CD4-positive, alpha-beta T cell treated with Interleukin-15 for 4 hours (primary cell): ENCODE measurements at regions not wholly inside any gene's neighbourhood (a gene's known extent, or its start where the extent isn't known, plus 50 kb on each side); places are given as distances from the start of the nearest gene placed in this dataset.

Source experiments
- DNase-seq: peaks from one replicate; pipeline ENCODE4 v3.0.0-alpha.2; 2020; ENCODE audit warnings: low spot score

DNA sequence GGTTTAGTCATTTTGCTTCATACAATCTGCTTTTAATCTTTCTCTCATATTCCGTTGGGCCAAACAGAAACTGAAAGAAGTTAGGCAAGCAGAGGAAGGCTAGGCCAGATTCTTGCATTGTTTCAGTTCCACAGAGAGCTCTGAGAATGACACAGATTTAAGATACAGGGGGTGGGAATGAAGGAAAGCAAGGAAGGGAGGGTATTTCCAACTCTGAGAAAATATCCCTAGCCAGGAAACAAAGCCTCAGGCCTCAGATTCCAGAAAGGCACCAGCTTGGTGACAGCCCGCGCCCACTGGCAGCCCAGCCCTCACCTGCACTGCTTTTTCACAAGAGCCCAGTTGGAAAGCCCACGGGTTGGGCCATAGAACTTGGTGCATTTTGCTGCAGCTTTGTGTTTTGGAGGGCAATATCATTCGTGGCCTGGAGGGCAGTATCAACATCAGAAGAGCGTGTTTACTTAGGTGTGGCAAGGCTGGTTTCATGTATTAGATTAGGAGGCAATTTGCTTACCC lies 63.5 kb downstream of the ENC1 start:
- DNase-seq: peak; percentile 26

DNA sequence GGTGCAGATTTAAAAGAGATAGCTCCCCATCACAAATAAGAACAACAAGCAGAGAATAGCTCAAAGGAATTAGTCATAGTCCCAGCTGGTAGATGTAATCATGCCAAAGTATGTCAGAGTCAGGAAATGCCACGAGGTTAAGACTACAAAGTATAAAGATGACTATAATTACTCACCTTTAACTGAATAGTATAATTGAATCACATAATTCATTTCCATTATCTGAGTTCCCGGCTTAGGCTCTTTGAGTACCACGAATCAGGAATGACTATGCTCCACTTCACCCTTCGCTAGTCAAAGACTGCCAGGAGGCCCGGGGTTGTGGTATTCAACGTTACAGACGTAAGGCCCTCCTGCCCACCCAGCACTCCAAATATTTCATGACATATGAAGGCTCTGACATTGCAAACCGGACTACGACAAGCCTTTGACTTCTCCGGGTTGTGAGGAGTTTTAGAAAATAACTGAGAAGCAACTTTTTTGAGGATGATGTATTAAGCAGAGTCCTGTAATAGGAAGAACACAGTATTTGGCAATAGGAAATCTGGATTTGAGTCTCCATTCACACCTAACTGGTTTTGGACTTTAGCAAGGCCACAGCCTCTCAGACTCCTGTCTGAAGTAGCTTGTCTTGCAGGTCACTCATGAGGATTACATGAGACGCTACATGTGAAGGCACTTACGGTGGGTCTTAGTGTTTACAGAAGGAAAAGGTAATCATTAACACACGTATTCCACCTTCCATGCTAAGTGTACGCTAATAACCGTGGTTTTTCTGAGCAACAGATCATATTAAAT lies 64.6 kb downstream of the ENC1 start:
- DNase-seq: peak; percentile 33

DNA sequence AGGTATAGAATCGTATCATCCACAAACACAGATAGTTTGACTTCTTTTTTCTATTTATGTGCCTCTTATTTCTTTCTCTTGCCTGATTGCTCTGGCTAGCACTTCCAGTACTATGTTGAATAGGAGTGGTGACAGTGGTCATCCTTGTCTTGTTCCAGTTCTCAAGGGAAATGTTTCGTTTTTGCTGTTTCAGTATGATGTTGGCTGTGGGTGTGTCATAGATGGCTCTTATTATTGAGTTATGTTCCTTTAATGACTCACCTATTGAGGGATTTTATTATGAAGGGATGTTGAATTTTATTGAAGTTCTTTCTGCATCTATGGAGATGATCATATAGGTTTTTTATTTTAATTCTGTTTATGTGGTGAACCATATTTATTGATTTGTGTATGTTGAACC lies 70.3 kb downstream of the ENC1 start:
- no peak for DNase-seq

DNA sequence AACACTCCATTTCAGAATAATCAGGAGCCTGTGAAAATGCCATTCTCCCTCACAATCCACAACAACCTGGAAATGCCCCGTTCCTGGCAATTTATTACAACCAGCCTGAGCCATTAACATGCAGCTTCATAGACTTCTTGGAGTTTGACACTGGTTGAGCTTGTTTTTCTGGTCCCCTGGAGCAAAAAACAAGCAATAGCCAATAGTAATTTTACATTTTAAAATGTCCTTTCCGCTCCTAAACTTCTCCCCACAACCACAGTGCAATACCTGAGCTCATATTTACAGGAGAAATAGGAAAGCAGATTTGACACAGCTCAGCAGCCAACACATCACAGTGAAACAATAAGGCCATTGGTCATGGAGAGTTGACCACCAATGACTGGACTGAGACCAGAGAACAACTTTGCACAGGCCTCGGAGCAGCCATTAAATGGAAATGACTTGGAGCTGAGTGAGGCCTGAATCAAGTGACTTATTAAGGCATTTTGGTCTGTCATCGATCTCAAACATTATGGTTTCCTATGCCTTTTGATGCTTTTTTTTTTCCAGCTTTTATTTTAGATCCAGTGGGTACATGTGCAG lies 73.0 kb downstream of the ENC1 start:
- DNase-seq: no peak

DNA sequence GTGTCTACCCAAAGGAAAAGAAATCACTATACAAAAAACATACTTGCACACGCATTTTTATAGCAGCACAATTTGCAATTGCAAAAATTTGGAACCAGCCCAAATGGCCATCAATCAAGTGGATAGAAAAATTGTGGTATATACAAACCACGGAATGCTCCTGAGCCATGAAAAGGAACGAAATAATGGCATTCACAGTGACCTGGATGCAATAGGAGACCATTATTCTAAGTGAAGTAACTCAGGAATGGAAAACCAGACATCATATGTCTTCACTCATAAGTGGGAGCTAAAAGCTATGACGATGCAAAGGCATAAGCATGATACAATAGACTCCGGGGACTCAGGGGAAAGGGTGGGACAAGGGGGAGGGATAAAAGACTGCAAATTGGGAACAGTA lies 78.4 kb downstream of the ENC1 start:
- DNase-seq: no peak

DNA sequence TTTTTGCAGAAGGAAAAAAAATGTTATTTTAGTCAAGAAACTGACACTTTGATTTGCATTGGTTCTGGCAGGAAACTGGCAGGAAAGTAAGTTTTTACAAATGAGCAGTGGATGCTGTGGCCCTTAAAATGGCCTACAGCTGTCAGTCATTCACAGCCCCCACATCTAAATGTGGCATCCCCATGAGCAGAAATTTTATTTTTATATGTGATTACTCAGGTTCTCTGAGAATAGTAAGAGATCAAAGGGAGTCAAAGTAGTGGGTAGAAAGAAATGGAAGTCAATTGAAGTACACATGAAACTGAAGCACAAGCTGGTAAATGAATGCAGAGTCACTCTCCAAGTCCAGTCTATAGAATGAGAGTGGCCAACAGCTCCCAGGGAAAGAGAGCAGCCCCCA lies 80.3 kb downstream of the ENC1 start:
- DNase-seq: no peak

DNA sequence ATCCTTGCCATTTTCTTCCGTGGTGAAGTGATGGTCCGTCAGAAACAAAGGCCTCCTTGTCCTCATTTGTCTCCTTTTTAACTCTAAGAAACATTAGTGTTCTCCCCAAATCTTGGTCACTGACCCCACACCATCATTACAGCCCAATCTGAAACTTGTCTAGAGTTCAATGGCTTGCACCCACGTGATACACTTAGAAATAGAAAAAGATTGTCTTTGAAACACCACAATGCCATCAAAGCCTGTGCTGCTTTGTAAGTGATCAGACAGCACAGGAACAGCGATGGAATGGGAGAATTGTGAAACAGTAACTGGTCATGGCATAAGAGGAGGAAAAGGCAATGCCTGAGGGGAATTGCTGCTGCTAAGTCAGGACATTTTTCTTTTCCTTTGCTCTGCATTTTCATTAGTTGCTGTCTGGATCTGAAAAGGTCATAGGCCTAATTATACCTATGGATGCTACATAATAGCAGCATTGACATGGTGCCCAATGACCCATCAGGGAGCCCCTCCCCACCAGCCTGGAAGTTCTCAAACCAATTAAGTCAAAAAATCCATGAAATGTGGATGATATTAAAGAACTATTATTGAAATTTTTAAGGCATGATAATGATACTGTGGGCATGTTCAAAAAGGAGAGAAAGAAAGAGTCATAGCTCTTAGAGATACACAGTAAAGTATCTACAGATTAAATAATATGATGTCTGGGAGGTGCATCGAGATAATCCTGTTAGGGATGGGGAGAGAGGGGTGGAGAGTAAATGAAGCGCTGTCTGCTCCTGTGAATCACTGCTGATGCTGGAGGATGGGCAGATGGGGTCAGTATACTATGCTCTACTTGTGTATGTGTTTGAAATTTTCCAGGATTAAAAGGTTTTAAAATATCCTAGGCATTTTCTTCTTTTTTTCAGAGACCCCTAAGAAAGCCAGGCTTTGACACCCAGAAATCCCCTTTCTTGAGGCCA lies 83.6 kb downstream of the ENC1 start:
- DNase-seq: no peak

DNA sequence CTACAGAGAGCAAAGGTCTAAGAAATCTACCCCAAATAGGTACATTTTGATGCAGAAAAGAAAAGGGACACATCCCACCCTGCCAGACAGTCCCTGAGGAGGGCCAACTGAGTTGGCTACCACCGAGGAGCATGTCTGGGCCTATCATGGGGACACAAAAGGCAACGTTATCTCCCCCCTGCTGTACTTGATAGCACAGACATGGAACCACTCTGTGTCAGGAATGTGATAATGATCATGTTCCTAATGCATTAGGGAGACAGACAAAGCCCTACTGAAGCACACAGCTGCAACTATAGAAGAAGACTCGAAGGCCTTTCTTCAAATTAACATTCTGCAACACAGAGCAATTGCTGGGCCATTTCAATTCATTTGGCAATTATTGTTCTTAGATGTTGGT lies 84.5 kb downstream of the ENC1 start:
- DNase-seq: no peak

DNA sequence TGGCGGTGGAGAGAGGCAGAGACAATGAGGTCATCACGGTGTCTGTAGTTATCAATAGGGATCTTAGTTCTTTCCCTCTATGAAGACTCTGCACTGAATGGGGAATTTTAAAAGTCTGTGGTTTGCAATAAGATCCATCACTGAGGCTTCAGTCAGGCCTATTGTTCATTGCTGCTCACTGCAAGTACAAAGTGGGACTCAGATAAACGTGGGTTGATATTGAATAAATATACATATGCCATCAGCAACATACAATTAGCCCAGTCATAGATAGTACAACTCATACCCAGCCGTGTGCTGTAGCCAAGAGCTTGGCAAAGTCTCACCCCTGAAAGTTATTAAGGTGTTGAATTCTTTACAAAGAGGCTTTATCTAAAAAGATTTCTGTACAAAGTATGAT lies 88.4 kb downstream of the ENC1 start:
- DNase-seq: no peak

DNA sequence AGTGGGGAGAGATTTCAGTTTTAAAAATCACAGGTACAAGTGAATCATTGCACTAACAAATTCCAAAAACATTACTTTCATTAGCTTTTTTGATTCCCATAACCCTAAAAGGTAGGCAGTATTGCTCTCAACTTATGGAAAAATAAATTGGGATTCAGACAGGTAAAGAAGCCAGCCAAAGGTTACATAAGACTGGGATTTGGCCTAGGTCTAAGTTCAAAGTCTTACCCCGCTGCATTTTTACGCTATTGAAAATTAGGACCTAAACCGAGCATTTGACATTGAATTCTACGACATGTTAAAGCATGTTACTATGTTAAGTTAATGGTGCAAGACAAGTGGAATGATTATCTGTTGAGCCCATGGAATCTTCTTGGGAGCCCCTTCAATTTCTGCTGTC lies 89.6 kb downstream of the ENC1 start:
- DNase-seq: no peak

DNA sequence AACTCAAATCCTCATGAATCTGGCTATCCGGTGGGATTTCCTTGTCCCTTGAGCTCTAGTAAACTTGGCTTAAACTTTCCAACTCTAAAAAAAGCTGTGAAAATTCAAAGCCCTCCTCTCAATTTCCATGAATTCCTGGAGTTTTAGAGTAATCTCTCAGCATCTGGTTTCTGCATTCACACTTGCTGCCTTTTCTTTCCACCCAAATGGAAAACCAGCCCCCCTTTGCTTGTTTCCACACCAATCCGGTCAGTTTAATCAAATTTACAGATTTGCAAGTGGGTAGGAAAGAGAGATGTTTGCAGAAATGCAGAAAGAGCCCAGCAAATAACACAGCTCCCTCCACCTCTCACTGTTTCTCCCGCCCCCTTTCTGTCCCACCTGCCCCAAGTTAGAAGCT lies 91.1 kb downstream of the ENC1 start:
- no peak for DNase-seq

DNA sequence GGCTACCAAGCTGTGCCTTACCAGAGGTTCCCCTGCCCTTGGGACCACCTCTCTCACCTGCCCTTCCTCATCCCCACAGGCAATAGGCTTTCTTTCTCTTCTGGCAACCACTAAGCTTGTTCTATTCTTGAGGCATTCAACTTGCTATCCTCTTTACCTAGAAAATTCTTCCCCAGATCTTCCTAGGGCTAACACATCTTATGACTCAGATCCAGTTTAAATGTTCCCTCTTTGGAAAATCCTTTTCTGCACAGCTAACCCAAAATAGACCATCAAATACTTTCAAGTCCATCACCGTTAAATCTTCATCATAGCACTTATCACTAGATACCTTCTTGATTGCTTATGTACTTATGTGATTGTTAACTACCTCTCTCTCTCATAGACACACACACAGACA lies 93.7 kb downstream of the ENC1 start:
- no peak for DNase-seq

DNA sequence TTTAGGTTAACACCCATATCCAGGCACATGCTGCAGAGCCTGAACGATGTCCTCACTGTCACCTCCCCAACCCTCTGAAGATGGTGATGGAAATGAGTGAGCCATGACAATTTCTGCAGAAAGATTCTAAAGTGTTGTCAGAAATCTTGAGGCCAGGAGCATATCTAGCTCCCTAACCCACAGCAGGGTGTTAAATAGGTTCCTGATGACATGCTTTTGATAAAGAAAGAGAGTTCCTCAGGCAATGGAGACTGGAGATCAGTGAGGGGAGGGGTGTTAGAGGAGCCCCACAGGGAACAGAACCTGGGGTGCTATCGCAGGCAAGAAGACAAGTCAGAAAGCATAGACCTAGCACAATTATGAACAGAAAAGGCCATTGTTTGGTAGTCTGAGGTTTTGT lies 95.7 kb downstream of the ENC1 start:
- no peak for DNase-seq

DNA sequence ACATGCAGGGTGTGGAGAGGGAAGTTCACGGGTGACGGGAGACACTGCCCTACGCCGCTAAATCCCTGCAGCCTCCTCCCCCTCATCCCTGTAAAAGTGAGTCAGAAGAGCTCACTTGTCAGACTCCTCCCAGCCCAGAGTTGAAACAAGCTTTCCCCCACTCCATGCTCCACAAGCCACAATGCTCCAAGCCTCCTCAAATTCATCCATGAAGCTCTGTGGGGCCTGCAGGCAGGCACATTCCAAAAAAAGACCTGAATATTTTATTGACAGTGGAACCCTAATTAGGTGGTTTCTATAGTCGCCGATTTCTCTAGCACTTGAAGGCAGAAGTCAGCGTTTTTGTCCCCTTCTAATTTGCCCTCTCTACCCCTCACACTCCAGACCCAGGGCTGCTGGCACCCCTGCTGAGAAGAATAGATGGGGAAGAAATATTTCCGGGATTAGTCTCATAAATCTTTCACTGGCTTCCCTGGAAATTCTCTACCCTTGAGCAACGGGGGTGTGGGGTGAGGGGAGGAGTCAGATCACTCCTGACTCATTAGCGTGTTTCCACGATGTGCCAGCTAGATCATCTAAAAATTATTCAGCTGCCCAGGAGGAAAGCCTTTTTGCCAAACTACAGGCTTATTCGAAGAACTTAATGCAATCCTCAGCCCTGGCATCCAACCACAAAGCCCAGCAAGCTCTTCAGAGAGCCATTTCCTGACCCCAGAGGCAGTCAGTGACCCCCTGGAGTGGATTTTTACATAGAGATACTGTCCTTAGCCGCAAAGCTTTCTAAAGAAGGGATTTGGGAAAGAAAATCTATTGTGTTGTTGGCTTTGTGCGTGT lies 97.1 kb downstream of the ENC1 start:
- DNase-seq: no peak

DNA sequence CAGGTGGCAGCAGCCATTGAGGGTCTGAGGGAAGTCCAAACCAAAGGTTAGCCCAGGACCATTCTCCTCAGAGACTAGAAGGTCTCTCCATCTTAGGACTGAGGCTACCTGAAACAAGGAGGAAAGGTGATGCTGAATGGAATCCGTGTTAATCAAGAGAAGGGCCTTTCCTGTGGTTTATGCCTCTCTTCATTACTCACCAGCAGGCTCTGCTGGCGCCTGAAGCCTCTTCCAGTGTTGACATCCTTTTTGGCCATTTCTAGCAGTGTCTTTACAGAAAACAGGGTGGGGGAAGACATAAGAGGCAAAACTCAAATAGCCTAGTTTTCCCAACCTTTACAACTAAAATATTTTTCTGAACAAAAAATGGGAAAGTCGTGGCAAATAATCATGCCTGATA lies 98.0 kb downstream of the ENC1 start:
- DNase-seq: no peak

DNA sequence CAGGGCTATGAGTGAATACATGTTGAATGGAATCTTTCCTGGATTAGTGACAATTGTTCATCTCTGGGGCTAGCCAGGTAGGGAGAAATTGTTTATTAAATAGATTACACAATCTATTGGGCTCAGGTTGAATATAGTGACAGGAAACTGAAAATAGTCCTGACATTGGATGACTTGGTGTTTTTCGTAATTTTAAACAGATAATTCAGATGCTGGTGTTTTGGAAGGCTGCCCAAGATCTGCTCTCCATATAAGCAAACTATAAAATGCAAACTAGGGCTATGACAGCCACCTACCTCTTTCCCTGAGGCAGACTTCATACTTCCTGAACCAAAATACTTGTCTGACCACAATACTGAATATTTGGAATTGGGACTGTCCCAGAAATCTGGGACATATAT lies 99.1 kb downstream of the ENC1 start:
- no peak for DNase-seq

DNA sequence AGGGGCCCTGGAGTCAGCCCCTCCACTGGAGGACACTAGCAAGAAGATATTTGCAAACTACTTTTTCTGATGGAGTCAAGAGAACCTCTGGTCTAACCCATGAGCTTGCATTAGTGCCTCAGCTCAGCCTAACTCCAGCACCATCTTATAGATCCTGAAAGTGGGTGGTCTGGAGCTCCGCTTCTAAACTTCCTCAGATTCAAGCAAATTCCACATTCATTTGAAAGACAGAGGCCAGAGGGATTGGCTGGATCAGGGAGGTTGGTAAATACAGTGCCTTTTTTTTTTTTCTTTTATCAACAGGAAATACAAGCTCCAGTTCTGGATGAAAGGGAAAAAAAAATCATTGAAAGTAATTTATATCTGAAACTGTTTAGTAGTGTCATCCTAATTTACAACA lies 99.9 kb downstream of the ENC1 start:
- no peak for DNase-seq

DNA sequence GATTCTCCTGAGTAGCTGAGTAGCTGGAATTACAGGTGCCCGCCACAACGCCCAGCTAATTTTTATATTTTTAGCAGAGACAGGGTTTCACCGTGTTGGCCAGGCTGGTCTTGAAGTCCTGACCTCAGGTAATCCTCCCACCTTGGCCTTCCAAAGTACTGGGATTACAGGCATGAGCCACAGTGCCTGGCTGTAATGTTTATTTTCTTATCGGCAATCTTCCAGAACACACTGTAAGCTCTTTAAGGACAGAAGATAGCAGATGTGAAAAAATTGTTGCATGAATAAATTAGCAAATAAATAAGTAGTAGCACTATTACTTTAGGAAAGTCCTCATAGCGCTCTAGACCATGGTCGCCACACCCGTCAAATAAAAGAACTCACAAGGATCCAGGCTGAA lies 100.5 kb downstream of the ENC1 start:
- DNase-seq: no peak

DNA sequence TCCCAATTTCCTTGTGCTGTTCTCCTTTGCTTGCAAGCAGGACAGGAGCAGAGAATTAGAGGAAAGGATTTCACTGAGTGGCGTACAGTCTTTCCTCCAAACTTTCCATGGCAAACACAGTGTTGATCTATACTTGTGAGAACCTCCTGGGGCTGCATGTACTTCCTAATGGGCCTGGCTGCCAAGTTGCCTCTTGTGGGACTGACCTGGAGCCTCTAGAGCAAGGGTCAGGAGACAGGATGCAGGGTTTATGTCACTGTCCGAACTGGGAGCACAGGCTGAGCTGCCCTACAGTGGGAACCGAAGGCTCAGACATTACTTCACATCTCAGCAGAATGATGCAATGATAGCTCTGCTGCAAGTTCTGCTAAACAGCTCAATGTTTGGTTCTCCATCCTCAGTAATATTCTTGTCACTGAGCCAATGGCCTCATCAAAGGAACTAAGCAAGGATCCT lies 102.3 kb downstream of the ENC1 start:
- DNase-seq: no peak

DNA sequence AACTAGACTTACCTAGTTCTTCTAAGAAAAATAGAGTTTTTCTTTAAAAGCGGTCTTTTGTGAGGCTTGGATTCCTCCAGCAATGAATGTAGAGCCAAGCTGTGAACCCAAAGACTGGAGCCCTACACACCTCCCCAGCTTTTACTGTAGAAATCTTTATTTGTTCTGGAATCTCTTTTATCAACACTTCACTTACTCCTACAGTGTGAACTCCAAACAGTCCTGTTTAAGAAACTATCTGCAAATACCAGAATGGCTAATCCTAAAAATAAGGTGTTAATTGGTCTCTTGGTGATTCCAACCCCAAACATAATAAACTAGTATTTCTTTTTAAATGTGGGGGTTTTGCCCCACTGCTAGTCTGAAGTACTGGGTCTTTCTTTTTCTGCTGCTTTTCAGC lies 103.9 kb downstream of the ENC1 start:
- no peak for DNase-seq

DNA sequence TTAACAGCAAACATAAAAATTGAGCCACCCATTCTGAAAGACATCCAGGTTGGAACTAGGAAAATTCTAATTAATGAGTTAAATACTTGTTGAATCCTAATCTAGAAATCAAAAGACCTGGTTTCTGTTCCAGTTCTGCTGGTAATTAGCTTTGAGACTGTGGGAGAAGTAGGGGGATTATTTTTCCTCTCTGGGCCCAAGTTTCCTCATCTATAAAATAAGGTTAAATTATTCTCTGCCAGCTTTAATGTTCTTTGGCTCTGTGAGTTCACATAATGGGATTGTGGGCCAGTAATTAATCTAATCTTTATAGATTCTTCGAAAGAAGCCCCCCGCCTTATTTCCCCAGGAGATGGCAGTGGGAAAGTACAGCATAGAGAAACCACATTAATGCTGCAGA lies 104.6 kb downstream of the ENC1 start:
- DNase-seq: no peak
